Kidney epithelial cell (primary cell): ENCODE measurements at regions not wholly inside any gene's neighbourhood (a gene's known extent, or its start where the extent isn't known, plus 50 kb on each side); places are given as distances from the start of the nearest gene placed in this dataset.
"Not testable (repeated sequence)": the region's sequence is repeated elsewhere in the genome, so short reads cannot be mapped to it uniquely, and the experiment has no call there.

Source experiments
- DNase-seq: peaks from one replicate; pipeline ENCODE4 v3.0.0-alpha.2; 2010; ENCODE audit warnings: low read depth
- H3K27me3 ChIP-seq: 2 replicates; pipeline ENCODE4 v1.6.0; 2011; ENCODE audit warnings: low read length; ENCODE audit not compliant: control insufficient read depth, insufficient read depth
- H3K36me3 ChIP-seq: 2 replicates; pipeline ENCODE4 v1.5.1; 2011; ENCODE audit warnings: low read length; ENCODE audit not compliant: control insufficient read depth, insufficient read depth
- H3K4me3 ChIP-seq: 2 replicates; pipeline ENCODE4 v1.5.1; 2011; ENCODE audit warnings: low read depth, mild to moderate bottlenecking, control low read depth, low read length
- CTCF ChIP-seq: IDR thresholded peaks from 2 replicates; pipeline ENCODE4 v1.5.1; 2011; ENCODE audit warnings: mild to moderate bottlenecking, moderate library complexity, low read length, control low read depth, inconsistent platforms; ENCODE audit not compliant: insufficient read depth, poor library complexity, severe bottlenecking

- not testable (repeated sequence) for H3K4me3 ChIP-seq, DNase-seq, H3K27me3 ChIP-seq
Measured at GRCh38 chrX:63204266-63205074, 146.7 kb downstream of the SPIN4 start.

GRCh38 chrX:63201987-63202386 is 149.1 kb downstream of the SPIN4 start:
- not testable (repeated sequence) for H3K4me3 ChIP-seq, H3K36me3 ChIP-seq, DNase-seq, H3K27me3 ChIP-seq

More at GRCh38 chrX:63204266-63205074, 146.7 kb downstream of the SPIN4 start:
- not testable (repeated sequence) for H3K36me3 ChIP-seq

- DNase-seq, H3K4me3 ChIP-seq, H3K36me3 ChIP-seq, H3K27me3 ChIP-seq: not testable (repeated sequence)
Measured at GRCh38 chrX:63198693-63199092, 152.4 kb downstream of the SPIN4 start.

GRCh38 chrX:63192366-63193041 is 158.6 kb downstream of the SPIN4 start:
- not testable (repeated sequence) for DNase-seq, H3K27me3 ChIP-seq, H3K4me3 ChIP-seq, H3K36me3 ChIP-seq

- no peak for TF ChIP-seq CTCF
- H3K4me3 ChIP-seq = no peak overlapping the region
- no peaks in the 10 kb centered on the region for H3K27me3 ChIP-seq
- no peaks in the 10 kb centered on the region for H3K36me3 ChIP-seq
- no peak for DNase-seq
Measured at GRCh38 chrX:63186137-63186536, 165.0 kb downstream of the SPIN4 start.

GRCh38 chrX:63179852-63180251 is 171.3 kb downstream of the SPIN4 start:
- not testable (repeated sequence) for H3K4me3 ChIP-seq, DNase-seq, H3K27me3 ChIP-seq, H3K36me3 ChIP-seq

- H3K4me3 ChIP-seq, H3K36me3 ChIP-seq, H3K27me3 ChIP-seq, DNase-seq: not testable (repeated sequence)
Measured at GRCh38 chrX:63176578-63176977, 174.6 kb downstream of the SPIN4 start.

GRCh38 chrX:63173841-63174718 is 177.1 kb downstream of the SPIN4 start:
- not testable (repeated sequence) for DNase-seq, H3K36me3 ChIP-seq, H3K4me3 ChIP-seq, H3K27me3 ChIP-seq

- not testable (repeated sequence) for H3K27me3 ChIP-seq, H3K36me3 ChIP-seq, DNase-seq, H3K4me3 ChIP-seq
Measured at GRCh38 chrX:63169416-63169815, 181.7 kb downstream of the SPIN4 start.

- not testable (repeated sequence) for H3K27me3 ChIP-seq, H3K4me3 ChIP-seq, H3K36me3 ChIP-seq, DNase-seq
Measured at GRCh38 chrX:63168949-63169348, 182.2 kb downstream of the SPIN4 start.

GRCh38 chrX:63167002-63167401 is 184.1 kb downstream of the SPIN4 start:
- not testable (repeated sequence) for H3K4me3 ChIP-seq, H3K36me3 ChIP-seq, DNase-seq, H3K27me3 ChIP-seq

GRCh38 chrX:63160994-63161393 is 190.1 kb downstream of the SPIN4 start:
- DNase-seq, H3K4me3 ChIP-seq, H3K36me3 ChIP-seq, H3K27me3 ChIP-seq: not testable (repeated sequence)

GRCh38 chrX:63160340-63160739 is 190.8 kb downstream of the SPIN4 start:
- H3K36me3 ChIP-seq, DNase-seq, H3K4me3 ChIP-seq, H3K27me3 ChIP-seq: not testable (repeated sequence)
